Kidney tubule cell (primary cell): ENCODE measurements at regions not wholly inside any gene's neighbourhood (a gene's known extent, or its start where the extent isn't known, plus 50 kb on each side); places are given as distances from the start of the nearest gene placed in this dataset.

Experiments used
- DNase-seq: peaks from one replicate; pipeline ENCODE4 v3.0.0-alpha.2; 2018; ENCODE audit warnings: low spot score

DNA sequence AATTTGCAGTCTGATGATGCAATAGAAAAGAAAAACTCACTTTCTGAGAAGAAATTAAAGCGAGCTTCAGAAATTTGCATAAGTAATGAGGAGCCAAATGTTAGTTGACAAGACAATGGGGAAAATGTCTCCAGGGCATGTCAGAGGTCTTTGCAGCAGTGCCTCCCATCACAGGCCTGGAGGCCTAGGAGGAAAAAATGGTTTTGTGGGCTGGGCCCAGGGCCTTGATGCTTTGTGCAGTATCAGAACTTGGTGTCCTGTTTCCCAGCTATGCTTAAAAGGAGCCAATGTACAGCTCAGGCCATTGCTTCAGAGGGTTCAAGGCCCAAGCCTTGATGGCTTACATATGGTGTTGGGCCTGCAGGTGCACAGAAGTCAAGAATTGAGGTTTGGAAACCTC, 298.4 kb downstream of the SMARCA2 start:
- DNase-seq = no peak

DNA sequence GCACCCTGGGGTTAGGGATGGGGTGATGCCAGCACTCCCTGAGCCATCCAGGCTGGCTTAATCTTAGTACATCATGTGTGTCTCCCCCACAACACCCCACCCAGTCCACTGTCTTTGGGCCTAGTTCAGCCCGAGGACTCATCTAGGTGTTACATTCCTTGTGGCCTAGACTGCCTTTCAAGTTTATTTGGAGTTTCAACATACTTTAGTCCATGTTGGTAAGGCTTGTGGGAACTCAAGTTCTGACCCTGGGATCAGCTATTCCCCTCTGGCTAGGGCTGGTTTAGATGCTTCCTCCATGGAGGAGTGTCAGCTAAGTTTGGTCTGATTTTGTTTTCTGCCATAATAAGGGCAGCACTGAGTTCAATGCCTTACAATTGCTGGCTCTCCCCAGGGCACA, 302.4 kb downstream of the SMARCA2 start:
- DNase-seq = no peak

DNA sequence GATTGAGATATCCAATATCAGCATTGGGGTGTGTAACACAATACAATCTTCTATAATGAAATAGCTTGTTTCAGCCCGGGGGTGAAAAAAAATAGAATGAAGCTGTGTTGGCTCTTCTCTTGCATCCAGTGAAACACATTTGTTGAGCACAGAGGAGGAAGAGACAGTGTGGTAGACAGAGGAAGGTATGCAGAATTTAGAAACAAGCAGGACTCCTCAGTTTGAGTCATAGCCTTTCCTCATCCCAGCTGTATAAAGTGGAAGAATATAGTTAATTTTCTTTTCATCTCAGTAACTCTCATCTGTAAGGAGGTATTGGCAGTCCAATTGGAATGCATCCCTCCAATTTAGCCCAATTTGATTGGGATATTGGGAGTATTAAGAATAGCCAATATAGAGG, 302.2 kb upstream of the VLDLR start:
- DNase-seq = no peak

DNA sequence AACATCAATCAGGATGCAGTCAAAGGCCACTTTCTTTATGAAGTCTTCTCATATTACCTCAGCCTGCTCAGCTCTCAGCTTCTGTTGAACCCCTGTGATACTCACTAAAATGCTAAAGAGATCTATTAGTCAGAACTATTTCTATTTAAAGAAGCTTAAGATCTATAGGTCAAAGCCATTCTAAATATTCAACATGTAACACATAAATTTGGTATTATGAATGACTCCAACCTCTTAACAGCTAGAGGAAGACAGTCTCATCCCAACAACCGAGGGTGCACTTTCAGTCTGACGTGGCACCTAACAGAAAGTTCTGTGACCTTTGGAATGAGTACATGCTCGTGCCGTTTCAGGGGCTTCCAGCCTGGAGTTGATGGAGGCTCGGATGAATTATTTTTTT, 301.5 kb upstream of the VLDLR start:
- no peak for DNase-seq

DNA sequence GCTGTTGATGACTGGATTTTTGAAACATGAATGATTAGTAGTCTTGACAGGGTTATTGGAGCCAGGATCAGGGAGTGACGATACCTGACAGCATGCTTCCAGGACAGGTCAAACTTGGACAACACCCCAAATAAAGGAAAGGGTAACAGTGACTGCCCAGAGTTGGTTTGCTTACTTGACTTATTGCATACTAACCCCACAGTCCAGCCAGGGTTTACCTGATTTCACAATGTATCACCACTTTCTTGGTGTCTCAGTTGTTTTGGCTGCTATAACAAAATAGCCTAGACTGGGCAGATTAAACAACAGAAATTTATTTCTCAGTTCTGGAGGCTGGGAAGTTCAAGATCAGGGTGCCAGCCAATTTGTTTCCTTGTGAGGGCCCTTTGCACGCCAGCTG, 301.0 kb upstream of the VLDLR start:
- DNase-seq = no peak

DNA sequence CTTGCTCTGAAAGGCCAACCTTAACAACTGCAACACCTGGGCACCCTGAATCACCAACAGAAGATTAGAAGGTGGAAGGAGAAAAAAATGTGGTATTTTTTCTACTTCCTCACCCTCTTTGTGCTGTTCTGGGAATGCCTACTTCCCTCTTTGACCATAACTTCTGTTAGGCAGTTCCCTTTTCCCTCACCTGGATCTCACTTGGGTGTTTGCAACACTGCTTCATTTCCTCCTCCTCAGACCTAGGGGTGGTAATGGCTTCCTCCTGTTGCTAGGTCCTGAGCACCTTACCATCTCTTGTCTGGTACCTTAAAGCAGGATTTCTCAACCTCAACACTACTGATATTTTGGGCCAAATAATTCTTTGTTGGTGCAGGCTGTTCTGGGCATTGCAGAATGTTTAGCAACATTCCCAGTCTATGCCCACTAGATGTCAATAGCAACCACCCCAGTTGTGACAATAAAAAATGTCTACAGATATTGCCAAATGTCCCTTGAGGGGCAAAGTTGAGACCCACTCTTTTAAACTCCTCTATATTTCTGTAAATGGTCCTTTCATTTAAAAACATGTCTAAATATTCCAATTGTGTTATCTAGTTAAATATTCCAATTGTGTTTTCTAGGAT, 300.0 kb upstream of the VLDLR start:
- DNase-seq = no peak

DNA sequence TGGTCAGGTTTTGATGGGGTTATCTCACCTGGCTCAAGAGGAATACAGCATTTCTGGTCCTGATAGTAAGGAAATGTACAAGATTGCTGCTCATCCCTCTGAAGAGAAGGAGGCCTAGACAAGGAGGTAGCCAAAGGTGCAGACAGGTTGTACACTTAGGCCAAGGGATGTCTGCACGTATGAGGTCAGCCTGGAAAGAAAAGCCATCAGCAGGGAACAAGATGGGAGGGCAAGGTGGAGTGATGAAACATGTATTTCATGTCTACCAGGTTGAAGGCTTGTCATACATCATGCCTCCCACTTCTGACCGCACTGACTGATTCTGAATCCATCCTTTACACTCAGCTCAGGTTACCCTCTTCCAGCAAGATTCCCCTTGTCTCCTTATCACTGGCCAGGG, 296.8 kb upstream of the VLDLR start:
- DNase-seq = no peak

DNA sequence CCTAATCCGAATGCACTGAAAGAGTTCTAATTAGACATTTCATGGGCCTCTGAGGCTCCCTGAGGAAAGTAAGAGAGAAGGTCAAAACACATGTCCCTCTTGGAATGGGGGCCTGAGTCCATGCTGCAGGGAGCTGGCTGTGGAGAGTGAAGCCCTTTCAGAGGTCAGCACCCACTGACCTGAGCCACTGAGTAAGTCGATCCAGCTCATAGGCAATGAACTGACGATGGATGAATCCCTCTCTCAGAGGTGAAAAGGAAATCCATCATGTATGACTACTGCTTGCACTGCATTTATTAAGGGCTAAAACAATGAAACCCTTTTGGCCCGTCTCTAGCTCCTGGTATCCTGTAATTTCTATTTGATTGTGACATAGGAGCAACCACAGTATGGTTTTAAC, 288.9 kb upstream of the VLDLR start:
- peak; percentile 4 for DNase-seq

DNA sequence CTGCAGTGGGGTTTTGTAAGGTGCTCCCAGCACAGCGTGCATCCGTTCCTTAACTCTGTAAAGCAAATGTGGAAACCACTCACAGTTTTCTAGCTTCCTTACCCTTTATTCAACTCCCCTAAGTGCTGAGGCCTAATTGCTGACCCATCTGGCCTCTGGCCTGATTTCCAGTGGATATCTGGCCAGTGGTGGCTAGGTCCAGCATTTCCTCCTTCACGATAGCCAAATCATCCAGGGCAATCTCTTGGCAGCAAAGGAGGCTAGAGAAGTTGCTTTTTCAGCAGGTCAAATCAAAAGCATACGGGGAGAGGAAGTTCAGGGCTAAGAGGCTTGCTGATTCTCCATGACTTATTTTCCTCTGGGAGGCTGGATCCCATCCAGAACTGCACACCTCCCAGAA, 286.3 kb upstream of the VLDLR start:
- DNase-seq = no peak

DNA sequence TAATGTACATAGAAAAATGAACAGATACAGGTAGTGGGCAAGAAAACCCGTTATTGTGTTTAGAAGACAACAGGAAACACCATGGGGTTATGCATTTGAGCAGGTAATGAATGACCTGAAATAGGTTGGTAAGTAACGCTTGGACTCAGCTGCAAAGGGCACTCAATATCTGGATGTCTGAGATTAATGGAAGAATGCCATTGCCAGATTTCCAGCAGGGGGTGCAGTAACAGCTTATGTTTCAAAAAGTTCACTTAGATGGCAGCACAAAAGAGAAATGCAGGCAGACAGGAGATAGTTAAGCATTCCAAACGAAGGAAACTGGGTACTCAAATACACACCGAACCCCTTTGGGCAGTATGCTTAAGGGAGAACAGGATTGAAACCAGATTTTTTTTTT, 285.5 kb upstream of the VLDLR start:
- peak; percentile 3 for DNase-seq

DNA sequence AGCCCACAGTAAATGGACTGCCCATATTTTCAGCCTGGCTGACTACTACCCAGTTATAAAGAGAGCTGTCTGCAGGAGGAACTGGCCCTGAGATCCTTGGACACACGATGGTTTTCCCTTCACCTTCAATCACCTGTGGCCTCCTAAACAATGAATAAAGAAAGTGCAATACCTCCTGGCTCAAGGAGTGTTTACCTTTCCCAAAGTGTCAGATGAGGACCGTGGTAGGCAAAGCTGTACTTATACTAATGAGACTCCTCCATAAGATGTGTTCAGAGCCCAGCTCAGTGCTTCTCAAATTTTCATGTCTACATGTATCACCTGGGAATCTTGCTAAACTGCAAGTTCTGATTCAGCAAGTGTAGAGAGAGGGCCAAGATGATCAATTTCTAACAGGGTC, 284.5 kb upstream of the VLDLR start:
- DNase-seq = no peak

DNA sequence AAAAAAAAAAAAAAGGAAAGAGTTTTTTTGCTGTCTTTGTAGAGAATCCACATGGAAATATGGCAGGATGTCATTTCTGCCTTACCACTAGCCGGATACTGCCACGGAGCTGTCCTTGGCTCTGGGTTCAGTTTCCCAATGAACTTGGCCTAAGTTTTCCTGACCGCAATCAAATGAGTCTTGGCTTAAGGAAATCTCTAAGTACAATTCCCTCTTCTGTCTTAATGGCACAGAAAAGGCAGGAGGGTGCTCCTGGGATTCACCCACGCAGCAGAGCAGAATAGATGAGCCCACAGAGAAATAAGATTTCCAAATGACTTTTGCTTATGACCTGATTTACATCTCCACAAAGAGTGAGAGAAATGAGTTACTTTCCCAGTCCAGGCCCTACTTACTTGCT, 284.0 kb upstream of the VLDLR start:
- DNase-seq = no peak

DNA sequence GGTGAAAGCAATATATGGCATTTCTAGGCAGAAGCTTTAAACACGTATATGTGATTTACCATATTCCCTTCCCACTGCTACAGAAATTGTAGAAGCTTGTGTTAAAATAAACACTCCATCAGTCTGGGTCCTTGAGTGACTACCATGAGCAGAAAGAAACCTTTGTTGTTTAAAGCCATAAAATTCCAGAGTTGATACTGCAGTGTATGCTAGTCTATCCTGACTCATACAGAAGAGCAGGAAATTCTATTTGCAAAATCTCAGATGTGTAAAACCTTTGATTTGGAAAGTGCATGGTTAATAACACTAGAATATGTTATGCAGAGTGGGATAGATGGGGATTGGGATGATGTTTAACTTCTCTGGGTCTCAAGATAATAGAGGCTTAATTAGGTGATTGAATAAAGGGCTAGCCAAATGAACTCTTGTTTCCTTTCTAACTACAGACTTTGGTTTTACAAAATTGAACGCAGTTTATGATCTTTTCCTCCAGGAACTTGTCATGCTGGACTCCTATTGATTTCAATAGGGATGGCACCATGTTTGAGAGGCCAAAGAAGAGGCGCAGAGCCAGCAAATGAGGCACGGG, 282.7 kb upstream of the VLDLR start:
- DNase-seq = peak; percentile 59

DNA sequence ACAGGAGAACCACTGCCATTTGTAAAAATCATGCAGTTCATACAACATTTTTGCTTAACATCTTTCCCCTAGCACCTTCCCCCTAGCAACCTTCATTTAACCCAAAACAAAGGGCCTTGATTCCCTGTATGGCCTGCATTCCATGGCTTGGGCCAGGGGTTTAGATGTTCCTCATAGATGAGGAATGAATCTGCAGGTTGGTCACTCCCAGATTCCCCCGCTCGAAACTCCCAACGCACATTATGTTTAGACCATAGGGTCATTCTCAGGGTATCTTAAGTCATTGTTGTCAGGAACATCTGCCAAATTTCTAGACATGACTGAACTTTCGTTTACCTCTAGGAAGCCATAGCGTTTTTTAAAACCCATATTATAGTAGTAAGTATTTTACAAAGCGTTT, 282.2 kb upstream of the VLDLR start:
- peak; percentile 30 for DNase-seq

DNA sequence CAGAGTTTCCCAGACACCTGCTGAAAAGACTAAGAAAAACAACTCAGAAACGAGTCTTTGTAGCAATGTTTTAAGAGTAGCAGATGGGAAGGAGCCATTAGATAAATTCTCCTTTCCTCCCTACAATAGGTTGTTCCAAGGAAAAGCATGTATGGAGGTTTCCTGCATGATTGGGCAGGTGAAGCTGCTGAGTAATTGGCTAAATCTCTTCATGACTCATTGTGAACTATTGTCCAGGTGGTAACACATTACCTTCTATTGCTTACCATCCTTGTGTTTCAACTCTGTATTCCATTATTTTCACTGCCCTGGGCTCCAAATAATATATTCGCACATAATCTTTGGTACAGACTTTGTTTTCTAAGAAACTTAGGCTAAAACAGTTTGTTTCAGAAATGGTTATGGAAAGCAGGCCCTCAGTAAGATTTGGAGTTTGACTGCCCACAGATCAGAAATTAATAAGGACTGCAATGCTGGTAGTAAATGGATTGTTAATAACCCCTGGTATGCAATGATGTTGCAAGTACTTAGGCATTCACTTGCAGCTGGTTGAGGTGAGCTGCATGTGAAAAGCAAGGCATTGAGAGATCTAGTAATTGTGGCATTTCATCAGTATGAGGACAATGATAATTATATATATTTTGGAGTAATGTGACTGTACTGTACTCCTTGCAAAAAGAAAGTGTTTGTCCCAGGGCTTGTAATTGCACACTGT, 281.4 kb upstream of the VLDLR start:
- peak; percentile 90 for DNase-seq

DNA sequence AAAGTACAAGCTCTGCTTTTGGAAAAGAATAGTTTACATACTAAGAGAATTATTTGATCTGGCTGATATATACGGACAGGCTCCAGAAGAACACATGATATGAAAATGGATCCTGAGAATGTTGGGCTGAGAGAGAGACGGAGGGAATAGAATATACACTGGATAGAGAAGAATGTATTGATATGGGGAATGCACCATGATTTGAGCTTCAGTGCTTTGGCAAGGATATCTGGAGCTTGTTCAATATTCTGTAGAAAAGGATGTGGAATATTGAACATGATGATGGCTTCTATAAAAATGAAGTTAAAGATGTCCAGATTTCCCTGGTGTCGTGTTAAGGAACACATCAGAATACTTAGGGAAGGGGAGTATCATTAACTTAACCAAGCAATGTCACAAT, 280.5 kb upstream of the VLDLR start:
- no peak for DNase-seq

DNA sequence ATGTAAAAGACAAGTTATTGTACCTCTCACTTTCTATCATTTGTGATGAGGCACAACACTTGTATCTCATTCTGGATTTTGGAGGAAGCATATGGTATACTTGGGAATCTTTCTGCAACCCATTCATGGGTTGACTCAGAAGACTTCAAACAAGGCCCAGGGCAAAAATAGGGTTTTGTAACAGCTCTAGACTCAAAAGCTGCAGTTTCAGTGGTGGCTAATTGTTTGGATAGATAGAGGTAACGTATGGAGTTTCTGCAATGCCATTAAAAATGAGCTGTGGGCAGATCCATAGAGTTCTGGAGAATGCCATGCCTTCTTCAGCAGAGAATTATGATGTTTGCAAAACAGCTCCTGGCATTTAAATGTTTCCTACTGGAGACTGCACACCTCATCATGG, 279.6 kb upstream of the VLDLR start:
- no peak for DNase-seq

DNA sequence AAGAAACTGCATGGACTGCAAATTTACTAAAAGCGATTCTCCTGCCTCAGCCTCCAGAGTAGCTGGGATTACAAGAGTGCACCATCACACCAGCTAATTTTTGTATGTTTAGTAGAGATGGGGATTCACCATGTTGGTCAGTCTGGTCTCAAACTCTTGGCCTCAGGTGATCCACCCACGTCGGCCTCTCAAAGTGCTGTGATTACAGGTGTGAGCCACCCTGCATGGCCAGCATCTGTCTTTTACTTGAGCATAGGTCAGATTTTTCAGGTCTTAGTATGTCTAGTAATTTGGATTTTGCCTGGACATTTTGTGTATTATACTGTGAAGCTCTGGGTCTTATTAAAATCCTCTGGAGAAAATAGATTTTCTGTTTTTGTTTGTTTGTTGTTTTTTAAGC, 277.8 kb upstream of the VLDLR start:
- no peak for DNase-seq

DNA sequence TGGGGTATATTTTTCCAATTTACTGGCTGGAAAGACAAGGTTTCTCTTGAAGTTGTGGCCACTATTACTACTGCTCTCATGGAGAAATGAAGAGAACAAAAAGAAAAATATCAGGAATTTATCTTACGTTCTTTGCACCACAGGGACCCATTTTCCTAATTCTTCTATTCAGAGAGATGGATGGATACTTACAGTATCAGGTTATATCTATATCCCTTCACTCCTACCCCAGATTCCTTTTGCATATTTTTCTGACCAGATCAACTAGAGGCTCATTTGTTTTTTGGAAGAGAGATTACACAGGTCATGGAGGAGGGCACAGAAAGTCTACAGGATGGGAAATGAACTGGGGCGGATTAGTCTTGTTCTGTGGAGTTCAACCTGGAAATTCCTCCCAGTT, 277.2 kb upstream of the VLDLR start:
- no peak for DNase-seq

DNA sequence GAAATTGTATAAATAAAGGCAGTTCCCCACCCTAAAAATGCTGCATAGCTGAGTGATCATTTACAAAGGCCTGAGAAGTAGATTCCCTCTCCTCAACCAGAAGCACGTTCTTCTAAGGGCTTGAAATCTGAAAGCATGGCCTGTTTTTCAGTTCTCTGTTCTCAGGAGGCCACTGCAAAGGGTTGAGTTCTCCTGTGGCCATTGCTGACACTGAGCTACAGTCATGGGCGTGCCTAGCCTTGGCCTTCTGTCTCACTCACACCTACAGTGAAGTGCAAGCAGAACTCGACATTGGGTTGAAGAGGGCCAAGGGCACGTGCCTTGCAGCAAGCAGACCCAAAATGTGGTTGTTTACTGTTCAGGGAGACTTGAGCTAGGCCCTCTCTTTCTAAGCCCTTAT, 276.6 kb upstream of the VLDLR start:
- DNase-seq = no peak

DNA sequence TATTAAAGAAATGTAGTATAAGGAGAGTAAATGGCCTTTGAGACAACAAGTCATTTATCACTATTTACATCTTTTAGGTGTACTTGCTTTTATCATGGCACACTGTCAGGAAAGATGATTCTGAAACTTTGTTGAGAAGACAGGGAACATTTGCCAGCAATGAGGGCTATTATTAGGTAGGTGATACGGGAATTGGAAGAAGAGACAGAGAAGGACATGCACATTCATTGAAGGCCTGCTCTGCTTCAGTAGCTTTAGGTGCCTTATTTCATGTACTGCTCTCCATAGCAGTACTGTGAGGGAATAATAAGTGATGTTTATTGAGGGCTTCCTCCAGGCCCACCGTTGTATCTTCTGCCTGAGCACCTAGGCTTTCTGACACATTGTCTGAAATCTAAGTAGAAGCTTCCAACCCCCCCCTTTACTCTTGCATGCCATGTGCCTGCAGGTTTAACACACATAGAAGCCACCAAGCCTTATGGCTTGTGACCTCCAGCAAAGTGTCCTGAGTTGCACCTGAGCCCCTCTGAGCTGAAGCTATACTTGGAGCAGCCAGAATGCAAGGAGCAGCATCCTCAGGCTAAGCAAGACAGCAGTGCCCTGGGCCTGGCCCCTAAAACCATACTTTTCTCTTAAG, 275.2 kb upstream of the VLDLR start:
- DNase-seq = no peak

DNA sequence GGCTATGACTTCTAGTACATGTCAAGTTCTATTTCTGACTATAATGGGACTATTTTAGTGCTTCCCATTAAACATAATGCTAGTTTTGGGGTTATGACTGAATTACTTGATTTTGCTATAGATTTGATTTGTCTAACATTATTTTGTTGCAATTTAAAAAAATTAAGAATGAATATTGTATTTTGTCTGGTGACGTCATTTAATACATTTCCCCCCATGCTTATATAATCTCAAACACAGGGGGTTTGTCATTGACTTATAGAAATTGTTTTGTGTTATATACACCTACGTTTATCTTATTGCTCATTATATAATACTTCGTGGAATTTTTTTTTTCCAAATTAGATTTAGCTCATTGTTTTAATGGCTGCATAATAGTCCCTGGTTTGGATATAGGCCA, 270.3 kb upstream of the VLDLR start:
- DNase-seq = no peak

DNA sequence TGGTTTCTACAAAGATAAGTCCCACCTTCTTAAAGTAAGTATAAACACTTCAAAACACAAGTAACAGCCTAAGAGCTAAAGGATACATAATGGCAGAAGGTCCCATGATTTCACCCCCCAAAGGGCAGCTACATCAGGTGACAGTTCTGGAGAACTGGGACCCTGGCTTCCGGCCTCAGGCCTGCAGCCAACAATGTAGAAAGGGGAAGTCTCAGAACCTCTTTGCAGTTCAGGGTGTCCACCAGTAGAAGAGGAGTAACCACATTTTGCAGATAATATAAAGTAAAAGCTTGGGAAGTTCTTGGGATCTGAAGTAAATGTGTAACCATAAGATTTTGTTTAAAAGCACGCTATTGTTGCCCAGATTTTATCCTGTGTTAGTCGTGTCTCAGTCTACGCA, 267.4 kb upstream of the VLDLR start:
- DNase-seq = no peak
